HUES64 (cell line): ENCODE measurements at regions not wholly inside any gene's neighbourhood (a gene's known extent, or its start where the extent isn't known, plus 50 kb on each side); places are given as distances from the start of the nearest gene placed in this dataset.
"Not testable (repeated sequence)": the region's sequence is repeated elsewhere in the genome, so short reads cannot be mapped to it uniquely, and the experiment has no call there.

Experiments
- H3K27ac ChIP-seq: 2 replicates; pipeline ENCODE4 v1.7.0; 2013; ENCODE audit warnings: low read depth, low read length, inconsistent platforms
- H3K27me3 ChIP-seq: 2 replicates; pipeline ENCODE4 v1.6.1; 2013; ENCODE audit warnings: mild to moderate bottlenecking, low read length; ENCODE audit not compliant: insufficient read depth
- H3K36me3 ChIP-seq: 2 replicates; pipeline ENCODE4 v1.6.1; 2013; ENCODE audit warnings: mild to moderate bottlenecking, low read length; ENCODE audit not compliant: insufficient read depth
- H3K4me1 ChIP-seq: 2 replicates; pipeline ENCODE4 v1.6.1; 2013; ENCODE audit warnings: mild to moderate bottlenecking, low read length, moderate library complexity; ENCODE audit not compliant: insufficient read depth
- H3K4me3 ChIP-seq: 2 replicates; pipeline ENCODE4 v1.5.1; 2013; ENCODE audit warnings: mild to moderate bottlenecking, low read length, moderate library complexity
- H3K9ac ChIP-seq: 2 replicates; pipeline ENCODE4 v1.6.1; 2013; ENCODE audit warnings: mild to moderate bottlenecking, low read depth, low read length
- H3K9me3 ChIP-seq: 2 replicates; pipeline ENCODE4 v1.6.1; 2013; ENCODE audit warnings: low read depth, low read length; ENCODE audit not compliant: insufficient read depth
- WGBS: fragments of 150-250, 120-280 bp; methylation state at CpG from one replicate; pipeline ENCODE4 v1.1.7; 2013; ENCODE audit warnings: missing lambda C conversion rate; 5-methylcytosine and 5-hydroxymethylcytosine counted together

DNA sequence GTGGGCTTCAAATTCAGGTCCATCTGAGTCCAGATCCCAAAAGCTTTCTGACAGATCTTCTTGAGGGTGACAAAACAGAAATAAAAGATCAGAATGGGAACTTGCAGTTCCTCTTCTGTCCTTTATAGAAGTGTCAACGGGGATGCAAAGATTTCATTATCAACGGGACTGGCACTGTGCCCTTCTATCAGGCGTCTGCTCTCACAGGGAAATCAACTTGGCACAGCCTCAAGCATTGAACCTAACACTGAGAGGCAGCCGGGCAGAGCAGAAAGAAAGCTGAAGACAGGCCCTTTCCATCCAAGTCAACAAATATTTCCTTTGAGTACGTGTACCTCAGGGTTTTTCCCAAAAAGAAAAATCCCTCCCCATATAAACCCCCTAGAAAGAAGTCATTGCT, 136.4 kb upstream of the RRN3 start:
- H3K9me3 ChIP-seq, H3K27ac ChIP-seq, H3K27me3 ChIP-seq, H3K36me3 ChIP-seq, H3K4me3 ChIP-seq, H3K4me1 ChIP-seq, H3K9ac ChIP-seq: not testable (repeated sequence)
- no CpG with 5 or more reads among the region's 5 CpGs for WGBS

DNA sequence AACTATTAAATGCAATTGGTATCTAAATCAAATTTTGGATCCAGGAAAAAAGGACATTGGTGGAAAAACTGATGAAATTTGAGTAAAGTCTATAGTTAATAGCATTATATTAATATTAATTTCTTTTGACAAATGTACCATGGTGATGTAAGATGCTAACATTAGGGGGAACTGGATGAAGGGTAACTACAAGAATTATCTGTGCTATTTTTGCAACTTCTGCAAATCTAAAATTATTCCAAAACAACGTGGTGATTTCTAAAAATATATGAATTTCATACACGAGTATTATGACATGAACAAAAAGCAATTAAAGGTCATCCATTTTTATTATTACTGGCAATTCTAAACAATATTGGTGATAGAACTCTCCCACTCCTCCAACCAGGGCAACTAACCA, 135.6 kb upstream of the RRN3 start:
- H3K9me3 ChIP-seq, result not testable (repeated sequence)
- no CpG with 5 or more reads among the region's 2 CpGs for WGBS

GRCh38 chr16:15224651-15225050, 130.6 kb upstream of the RRN3 start:
- H3K27ac ChIP-seq, result not testable (repeated sequence)

More for the DNA sequence above, 135.6 kb upstream of the RRN3 start:
- H3K27me3 ChIP-seq, H3K4me1 ChIP-seq, H3K9ac ChIP-seq, H3K4me3 ChIP-seq, H3K27ac ChIP-seq, H3K36me3 ChIP-seq: not testable (repeated sequence)

DNA sequence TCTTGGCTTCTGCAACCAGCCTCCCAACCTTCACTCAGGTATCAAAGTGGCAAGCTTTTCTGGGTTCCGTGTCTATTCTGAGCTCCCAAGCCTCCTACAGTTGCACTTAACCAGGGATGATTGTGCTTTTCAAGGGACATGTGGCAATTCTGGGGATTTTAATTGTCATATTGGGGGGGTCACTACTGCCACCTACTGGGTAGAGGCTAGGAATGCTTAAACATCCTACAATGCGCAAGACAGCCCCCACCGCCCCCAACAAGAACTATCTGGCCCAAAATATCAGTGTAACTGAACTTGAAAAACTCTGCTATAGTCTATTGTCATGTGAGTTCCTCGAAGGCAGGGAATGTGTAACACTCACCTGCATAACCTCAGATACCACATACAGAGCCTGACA, 129.3 kb upstream of the RRN3 start:
- H3K27ac ChIP-seq, H3K4me3 ChIP-seq, H3K4me1 ChIP-seq, H3K9me3 ChIP-seq, H3K27me3 ChIP-seq, H3K9ac ChIP-seq, H3K36me3 ChIP-seq: not testable (repeated sequence)
- WGBS, result no CpG with 5 or more reads among the region's 4 CpGs

More at GRCh38 chr16:15224651-15225050, 130.6 kb upstream of the RRN3 start:
- H3K9ac ChIP-seq, H3K27me3 ChIP-seq, H3K36me3 ChIP-seq, H3K4me3 ChIP-seq, H3K9me3 ChIP-seq, H3K4me1 ChIP-seq: not testable (repeated sequence)
- no CpG with 5 or more reads among the region's 1 CpG for WGBS

- H3K27me3 ChIP-seq, H3K4me1 ChIP-seq, H3K9me3 ChIP-seq, H3K36me3 ChIP-seq, H3K9ac ChIP-seq, H3K27ac ChIP-seq, H3K4me3 ChIP-seq: not testable (repeated sequence)
- WGBS, result 35% methylated on average over 3 of the region's 19 CpGs
Measured at GRCh38 chr16:15219679-15220615, 125.9 kb upstream of the RRN3 start.

- H3K9ac ChIP-seq, H3K4me3 ChIP-seq, H3K36me3 ChIP-seq, H3K9me3 ChIP-seq, H3K4me1 ChIP-seq, H3K27me3 ChIP-seq, H3K27ac ChIP-seq: not testable (repeated sequence)
- WGBS, result no CpG with 5 or more reads among the region's 9 CpGs
Measured at GRCh38 chr16:15218856-15219500, 124.9 kb upstream of the RRN3 start.

DNA sequence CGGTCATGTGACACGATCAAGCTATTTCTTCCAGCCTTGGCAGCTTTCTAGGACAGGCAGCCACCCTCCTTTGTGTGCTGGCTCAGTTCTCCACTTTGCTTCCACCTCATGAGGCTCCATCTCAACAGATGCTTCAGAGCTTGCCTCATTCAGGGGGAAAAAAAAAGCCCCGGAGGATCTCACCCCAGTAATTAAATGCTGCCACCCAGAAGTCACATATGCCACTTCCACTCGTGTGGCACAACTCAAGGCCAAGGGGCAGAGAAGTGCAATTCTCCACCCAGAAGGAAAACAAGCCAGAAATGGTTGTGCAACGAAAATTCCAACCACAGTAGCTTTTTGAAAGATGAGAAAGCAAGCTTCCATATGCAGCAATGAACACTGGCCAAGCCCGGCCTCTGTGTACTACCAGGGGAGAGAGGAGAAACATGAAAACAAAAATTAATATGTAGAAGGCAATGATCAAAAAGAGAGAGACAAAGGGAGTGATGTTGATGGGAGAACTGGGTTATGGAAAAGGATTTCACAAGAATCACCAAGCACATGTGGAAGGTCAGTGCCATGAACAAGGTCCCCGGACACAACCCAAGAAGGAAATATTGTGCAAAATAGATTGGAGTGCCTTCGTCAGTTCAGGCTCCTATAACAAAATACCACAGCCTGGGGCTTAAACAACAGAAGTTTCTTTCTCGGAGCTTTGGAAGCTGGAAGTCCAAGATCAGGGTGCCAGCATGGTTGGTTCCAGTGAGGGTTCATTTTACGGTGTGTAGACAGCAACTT, 113.3 kb upstream of the RRN3 start:
- not testable (repeated sequence) for H3K36me3 ChIP-seq, H3K9ac ChIP-seq, H3K9me3 ChIP-seq, H3K4me1 ChIP-seq, H3K27ac ChIP-seq, H3K27me3 ChIP-seq, H3K4me3 ChIP-seq
- 95% methylated on average over 5 of the region's 10 CpGs for WGBS

- H3K4me1 ChIP-seq, H3K27me3 ChIP-seq, H3K36me3 ChIP-seq, H3K27ac ChIP-seq, H3K9ac ChIP-seq, H3K4me3 ChIP-seq, H3K9me3 ChIP-seq: not testable (repeated sequence)
- 100% methylated on average over 3 of the region's 9 CpGs for WGBS
Measured at GRCh38 chr16:15206439-15206838, 112.4 kb upstream of the RRN3 start.

GRCh38 chr16:15205939-15206338, 111.9 kb upstream of the RRN3 start:
- H3K9ac ChIP-seq, H3K4me1 ChIP-seq, H3K4me3 ChIP-seq, H3K9me3 ChIP-seq, H3K27ac ChIP-seq, H3K27me3 ChIP-seq, H3K36me3 ChIP-seq: not testable (repeated sequence)
- 91% methylated on average over 3 of the region's 5 CpGs for WGBS

DNA sequence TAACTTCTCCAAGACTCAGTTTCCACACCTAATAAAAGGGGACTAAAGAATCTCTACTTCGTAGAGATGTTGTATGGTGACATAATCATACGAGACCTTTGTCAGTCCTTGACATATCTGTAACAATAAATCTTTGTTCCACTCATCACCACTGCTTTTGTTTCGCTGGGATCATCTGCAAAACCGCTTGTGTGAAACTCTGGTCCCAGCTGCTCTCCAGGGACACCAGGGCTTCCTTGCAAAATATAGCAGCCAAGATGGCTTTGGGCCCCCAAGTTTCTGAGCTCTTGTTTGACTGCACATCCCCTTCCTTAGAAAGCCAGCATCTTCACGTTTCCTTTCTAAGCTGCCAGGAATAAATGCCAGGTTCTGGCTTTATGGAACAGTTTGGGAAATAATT, 110.5 kb upstream of the RRN3 start:
- H3K9ac ChIP-seq, H3K27me3 ChIP-seq, H3K27ac ChIP-seq, H3K4me1 ChIP-seq, H3K9me3 ChIP-seq, H3K36me3 ChIP-seq, H3K4me3 ChIP-seq: not testable (repeated sequence)
- no CpG with 5 or more reads among the region's 5 CpGs for WGBS

- H3K4me1 ChIP-seq, H3K27me3 ChIP-seq, H3K4me3 ChIP-seq, H3K36me3 ChIP-seq, H3K9ac ChIP-seq, H3K27ac ChIP-seq, H3K9me3 ChIP-seq: not testable (repeated sequence)
- WGBS, result 81% methylated on average over 1 of the region's 2 CpGs
Measured at GRCh38 chr16:15192813-15193212, 98.7 kb upstream of the RRN3 start.
